ENCODE measurements at regions not wholly inside any gene's neighbourhood (a gene's known extent, or its start where the extent isn't known, plus 50 kb on each side); places are given as distances from the start of the nearest gene placed in this dataset.

- no peak overlapping the region for H3K9ac ChIP-seq (ENCODE audit: low read depth, low read length)
- H3K79me1 ChIP-seq (ENCODE audit: low read depth in 1 of 2, low read length in 2 of 2), result no peaks in the 10 kb centered on the region
- no peak overlapping the region for H3K27ac ChIP-seq (ENCODE audit: insufficient read depth, low read length)
- no peaks in the 10 kb centered on the region for H3K27me3 ChIP-seq (ENCODE audit: control insufficient read depth, insufficient read depth, low read length)
- no peak overlapping the region for H4K5ac ChIP-seq (ENCODE audit: low read depth, low read length)
- intact Hi-C loops (cut with micrococcal nuclease), result no loop called here
- H3K14ac ChIP-seq (replicated peaks; ENCODE audit: low read depth, low read length), result no peak overlapping the region
- H3K4me3 ChIP-seq (ENCODE audit: insufficient read depth, low read depth, low read length), result no peak overlapping the region
- WGBS, 2 experiments (ENCODE audit: extremely low coverage in 2 of 2, insufficient read length in 1 of 2), result 80% methylated on average over 1 of the region's 1 CpG; no CpG with 5 or more reads in 1 of the 2 experiments
- H2BK5ac ChIP-seq (ENCODE audit: low read depth, low read length, poor library complexity, severe bottlenecking), result no peak overlapping the region
- POLR2A ChIA-PET (ENCODE audit: unreplicated experiment), result no interaction called here
- TF ChIP-seq CHD1 (IDR thresholded peaks at IDR 0.05; ENCODE audit: low read depth, low read length), result no peak
- TF ChIP-seq BHLHE40 (IDR thresholded peaks at IDR 0.05; ENCODE audit: low read depth, low read length), result no peak
- no peak for TF ChIP-seq ELK1 (IDR thresholded peaks at IDR 0.05; ENCODE audit: borderline replicate concordance, low read depth, low read length)
- CTCF ChIA-PET, result no interaction called here
- no peak overlapping the region for H3K23ac ChIP-seq (ENCODE audit: low read depth, low read length)
- dilution Hi-C loops (cut with HindIII; ENCODE audit: low sequenced_read_pairs, unreplicated experiment), result no loop called here
- H2BK20ac ChIP-seq (ENCODE audit: low read depth, low read length), result no peak overlapping the region
- ATAC-seq (ENCODE audit: low read depth) (no peak), DNase-seq (no peak)
- in situ Hi-C loops (cut with MboI; ENCODE audit: low sequenced_read_pairs), result no loop called here
- no peak overlapping the region for H2AFZ ChIP-seq (replicated peaks; ENCODE audit: low read length, poor library complexity)
- no TSS peak for BruUV-seq (replicated peaks)
- no peak overlapping the region for H2BK15ac ChIP-seq (ENCODE audit: low read depth, low read length)
- H2AK9ac ChIP-seq (replicated peaks; ENCODE audit: low read depth, low read length, poor library complexity), result no peak overlapping the region
- no peak overlapping the region for H3K4me2 ChIP-seq (ENCODE audit: low read depth, low read length)
- no peak overlapping the region for H4K91ac ChIP-seq (ENCODE audit: insufficient read depth, low read depth, low read length)
- H3K4me1 ChIP-seq (ENCODE audit: control insufficient read depth, insufficient read depth, low read length), result no peaks in the 10 kb centered on the region
- H3K4ac ChIP-seq (ENCODE audit: low read depth, low read length), result no peak overlapping the region
- no peak overlapping the region for H2AK5ac ChIP-seq (ENCODE audit: low read depth, low read length)
- no peaks in the 10 kb centered on the region for H3K9me1 ChIP-seq (ENCODE audit: insufficient read depth, low read length)
- no peak overlapping the region for H2BK120ac ChIP-seq (ENCODE audit: low read depth, low read length)
- H3K56ac ChIP-seq (ENCODE audit: extremely low read depth, insufficient read depth, low read length), result no peak overlapping the region
- no peaks in the 10 kb centered on the region for H4K20me1 ChIP-seq (ENCODE audit: insufficient read depth, low read length)
- no peaks in the 10 kb centered on the region for H3K36me3 ChIP-seq (ENCODE audit: control insufficient read depth, insufficient read depth, low read length)
- no peaks in the 10 kb centered on the region for H3K9me3 ChIP-seq (ENCODE audit: control insufficient read depth, insufficient read depth, low read length)
- no peak overlapping the region for H3K18ac ChIP-seq (ENCODE audit: low read depth, low read length)
- H4K8ac ChIP-seq (ENCODE audit: low read depth in 2 of 2, low read length in 2 of 2), result no peak overlapping the region
These were observed 311.6 kb downstream of the RPS6KC1 start for GRCh38 chr1:213362598-213362997.

Measured in IMR-90 (cell line).